Astrocyte (in vitro differentiated cells and primary cell): ENCODE measurements at regions not wholly inside any gene's neighbourhood (a gene's known extent, or its start where the extent isn't known, plus 50 kb on each side); places are given as distances from the start of the nearest gene placed in this dataset.

ENCODE experiments used
- DNase-seq: peaks from one replicate; pipeline ENCODE4 v3.0.0-alpha.2; 2010; ENCODE audit warnings: low read depth
- FAIRE-seq: peaks from 2 replicates; lab custom pipeline; 2011; peaks lifted over from hg19 to GRCh38; lab: Jason Lieb, UNC
- H2AFZ ChIP-seq: 2 replicates; pipeline ENCODE4 v1.6.0; 2012; ENCODE audit warnings: low read depth, low read length, inconsistent platforms
- H3K27ac ChIP-seq: 2 replicates; pipeline ENCODE4 v1.5.1; 2011; ENCODE audit warnings: low read depth, low read length, inconsistent platforms
- H3K27me3 ChIP-seq: 2 replicates; pipeline ENCODE4 v1.6.0; 2011; ENCODE audit warnings: low read length, inconsistent platforms; ENCODE audit not compliant: insufficient read depth
- H3K36me3 ChIP-seq: 2 replicates; pipeline ENCODE4 v1.5.1; 2011; ENCODE audit warnings: low read length, inconsistent platforms; ENCODE audit not compliant: insufficient read depth
- H3K4me1 ChIP-seq: 2 replicates; pipeline ENCODE4 v1.5.1; 2011; ENCODE audit warnings: low read length, inconsistent platforms; ENCODE audit not compliant: insufficient read depth
- H3K4me2 ChIP-seq: 2 replicates; pipeline ENCODE4 v1.6.0; 2012; ENCODE audit warnings: low read length, inconsistent platforms
- H3K4me3 ChIP-seq: 2 replicates; pipeline ENCODE4 v1.5.1; 2011; ENCODE audit warnings: low read depth, mild to moderate bottlenecking, low read length, inconsistent platforms; ENCODE audit not compliant: insufficient read depth
- H3K79me2 ChIP-seq: 2 replicates; pipeline ENCODE4 v1.6.0; 2012; ENCODE audit warnings: mild to moderate bottlenecking, low read length, inconsistent platforms; ENCODE audit not compliant: insufficient read depth
- H3K9ac ChIP-seq: 2 replicates; pipeline ENCODE4 v1.6.0; 2012; ENCODE audit warnings: mild to moderate bottlenecking, low read length, inconsistent platforms
- H3K9me3 ChIP-seq: 2 replicates; pipeline ENCODE4 v1.5.1; 2012; ENCODE audit warnings: low read depth, mild to moderate bottlenecking, low read length, inconsistent platforms; ENCODE audit not compliant: insufficient read depth
- H4K20me1 ChIP-seq: 2 replicates; pipeline ENCODE4 v1.6.0; 2012; ENCODE audit warnings: low read length, inconsistent platforms; ENCODE audit not compliant: insufficient read depth
- H3K27ac Mint-ChIP-seq: one replicate; pipeline ENCODE4 v1.8.0; 2021; ENCODE audit warnings: mild to moderate bottlenecking, mixed read lengths; ENCODE audit not compliant: unreplicated experiment
- H3K27me3 Mint-ChIP-seq: one replicate; pipeline ENCODE4 v1.8.0; 2021; ENCODE audit warnings: low read depth, mixed read lengths; ENCODE audit not compliant: unreplicated experiment
- H3K36me3 Mint-ChIP-seq: one replicate; pipeline ENCODE4 v1.8.0; 2021; ENCODE audit warnings: low read depth, mixed read lengths; ENCODE audit not compliant: unreplicated experiment
- H3K4me1 Mint-ChIP-seq: one replicate; pipeline ENCODE4 v1.8.0; 2021; ENCODE audit warnings: low read depth, mixed read lengths; ENCODE audit not compliant: unreplicated experiment
- H3K4me3 Mint-ChIP-seq: one replicate; pipeline ENCODE4 v1.8.0; 2021; ENCODE audit warnings: mild to moderate bottlenecking, moderate library complexity, mixed read lengths; ENCODE audit not compliant: unreplicated experiment
- H3K9me3 Mint-ChIP-seq: one replicate; pipeline ENCODE4 v1.8.0; 2021; ENCODE audit warnings: mild to moderate bottlenecking, mixed read lengths; ENCODE audit not compliant: unreplicated experiment
- CTCF ChIP-seq: IDR thresholded peaks from 2 replicates; pipeline ENCODE4 v1.5.1; 2011; ENCODE audit warnings: low read depth, mild to moderate bottlenecking, inconsistent platforms, low read length, moderate library complexity; ENCODE audit not compliant: insufficient read depth
- EZH2 ChIP-seq: IDR thresholded peaks from 2 replicates; pipeline ENCODE4 v1.6.1; 2012; ENCODE audit warnings: mild to moderate bottlenecking, low read length, inconsistent platforms; ENCODE audit not compliant: insufficient read depth

DNA sequence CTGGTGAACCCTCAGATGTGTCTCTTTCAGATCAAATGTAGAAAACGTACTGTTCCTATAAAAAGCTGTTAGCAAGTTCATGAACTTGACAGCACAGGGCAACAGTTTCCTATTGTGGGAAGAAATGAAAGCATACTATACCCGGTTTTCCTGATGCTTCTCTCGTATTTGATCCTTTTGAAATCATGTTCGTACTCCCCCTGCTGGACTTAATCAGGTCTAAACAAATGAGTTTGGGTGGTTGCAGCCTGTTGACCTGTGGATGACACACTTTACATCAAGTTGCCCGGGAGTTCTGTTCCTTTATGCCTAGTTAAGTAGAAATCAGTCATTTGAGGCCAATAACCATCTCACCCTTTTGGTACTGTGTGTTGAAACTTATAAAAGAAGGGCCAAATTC is 1992.3 kb downstream of the MAT2B start:
- DNase-seq (peak; percentile 16), FAIRE-seq (no peak)
- H3K27ac ChIP-seq, result no peak overlapping the region
- no peak overlapping the region for H3K4me2 ChIP-seq
- H3K27me3 ChIP-seq, result no peaks in the 10 kb centered on the region
- H3K4me1 Mint-ChIP-seq, result no peaks in the 10 kb centered on the region
- no peak overlapping the region for H3K4me3 ChIP-seq
- no peak overlapping the region for H3K4me3 Mint-ChIP-seq
- no peaks in the 10 kb centered on the region for H3K9me3 Mint-ChIP-seq
- no peaks in the 10 kb centered on the region for H3K36me3 ChIP-seq
- H3K9ac ChIP-seq, result no peak overlapping the region
- no peaks in the 10 kb centered on the region for H3K27me3 Mint-ChIP-seq
- no peaks in the 10 kb centered on the region for H3K4me1 ChIP-seq
- H3K27ac Mint-ChIP-seq, result no peak overlapping the region
- no peaks in the 10 kb centered on the region for H3K9me3 ChIP-seq
- no peaks in the 10 kb centered on the region for H4K20me1 ChIP-seq
- no peaks in the 10 kb centered on the region for H3K79me2 ChIP-seq
- H2AFZ ChIP-seq, result no peak overlapping the region
- no peaks in the 10 kb centered on the region for H3K36me3 Mint-ChIP-seq
- no peak for TF ChIP-seq CTCF
- no peak for TF ChIP-seq EZH2

GRCh38 chr5:165502893-165503691 is 1997.7 kb downstream of the MAT2B start:
- Histone ChIP-seq H3K4me1 (no peaks in the 10 kb centered on the region), H4K20me1 (no peaks in the 10 kb centered on the region), H3K79me2 (no peaks in the 10 kb centered on the region), H3K9me3 (no peaks in the 10 kb centered on the region), H3K4me2 (peak overlapping the region; percentile 62), H3K4me3 (peak overlapping the region; percentile 24), H2AFZ (no peak overlapping the region), H3K9ac (peak overlapping the region; percentile 1), H3K27me3 (no peaks in the 10 kb centered on the region), H3K36me3 (no peaks in the 10 kb centered on the region), H3K27ac (no peak overlapping the region)
- no peaks in the 10 kb centered on the region for H3K36me3 Mint-ChIP-seq
- no peak overlapping the region for H3K4me3 Mint-ChIP-seq
- H3K4me1 Mint-ChIP-seq, result no peaks in the 10 kb centered on the region
- DNase-seq (peak; percentile 1), FAIRE-seq (no peak)
- TF ChIP-seq CTCF (no peak), EZH2 (no peak)
- H3K9me3 Mint-ChIP-seq, result peaks cover 6% of the 10 kb centered on the region
- H3K27ac Mint-ChIP-seq, result no peak overlapping the region
- no peaks in the 10 kb centered on the region for H3K27me3 Mint-ChIP-seq

- Histone ChIP-seq H3K36me3 (no peaks in the 10 kb centered on the region), H3K9me3 (no peaks in the 10 kb centered on the region), H3K27ac (no peak overlapping the region), H3K79me2 (no peaks in the 10 kb centered on the region), H2AFZ (no peak overlapping the region), H3K4me2 (no peak overlapping the region), H3K4me3 (no peak overlapping the region), H4K20me1 (no peaks in the 10 kb centered on the region), H3K27me3 (no peaks in the 10 kb centered on the region), H3K9ac (no peak overlapping the region), H3K4me1 (no peaks in the 10 kb centered on the region)
- Mint-ChIP-seq H3K4me1 (no peaks in the 10 kb centered on the region), H3K4me3 (no peak overlapping the region), H3K27me3 (no peaks in the 10 kb centered on the region), H3K36me3 (no peaks in the 10 kb centered on the region), H3K27ac (no peak overlapping the region), H3K9me3 (peaks cover 9% of the 10 kb centered on the region)
- DNase-seq (no peak), FAIRE-seq (no peak)
- no peak for TF ChIP-seq EZH2
- no peak for TF ChIP-seq CTCF
These were observed 1999.3 kb downstream of the MAT2B start for GRCh38 chr5:165504674-165505073.
